ENCODE measurements at regions not wholly inside any gene's neighbourhood (a gene's known extent, or its start where the extent isn't known, plus 50 kb on each side); places are given as distances from the start of the nearest gene placed in this dataset.
"Not testable (repeated sequence)": the region's sequence is repeated elsewhere in the genome, so short reads cannot be mapped to it uniquely, and the experiment has no call there.

DNA sequence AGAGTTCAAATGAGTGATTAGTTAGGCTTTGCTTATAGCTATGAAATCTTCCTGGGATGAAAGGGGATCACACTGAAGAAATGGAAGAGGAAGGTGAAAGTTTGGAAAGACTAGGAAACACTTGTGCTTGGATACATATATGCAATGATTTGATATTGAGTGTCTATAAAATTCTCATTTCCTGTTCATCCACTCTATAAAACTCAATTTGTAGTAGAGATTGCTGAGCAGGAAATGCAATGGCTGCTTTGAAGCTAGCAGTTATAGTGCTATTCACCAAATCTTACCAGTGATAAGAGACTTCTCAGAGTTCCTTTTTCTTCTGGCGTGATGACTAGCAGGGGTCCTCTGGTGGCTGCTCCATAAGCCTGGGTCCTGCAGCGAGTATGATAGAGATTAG is 128.1 kb upstream of the HPF1 start:
- no peak for DNase-seq

DNA sequence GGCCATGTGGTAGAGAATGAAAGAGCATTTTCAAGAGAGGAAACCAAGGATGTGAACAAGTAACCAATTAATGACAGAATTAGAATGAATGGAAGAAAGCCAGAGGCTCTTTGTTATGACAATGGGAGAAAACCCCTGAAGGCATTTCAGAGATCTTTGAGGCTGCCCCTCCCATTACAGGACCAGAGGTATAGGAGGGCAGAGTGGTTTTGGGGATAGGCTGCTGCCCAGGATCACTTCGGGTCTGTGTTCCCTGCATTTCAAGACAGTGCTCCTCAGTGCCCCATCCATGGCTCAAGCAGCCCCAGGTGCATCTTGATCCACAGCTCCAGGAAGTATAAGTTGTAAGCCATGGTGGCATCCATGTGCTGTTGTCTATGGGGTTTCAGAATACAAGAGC is 124.0 kb upstream of the HPF1 start:
- no peak for DNase-seq

DNA sequence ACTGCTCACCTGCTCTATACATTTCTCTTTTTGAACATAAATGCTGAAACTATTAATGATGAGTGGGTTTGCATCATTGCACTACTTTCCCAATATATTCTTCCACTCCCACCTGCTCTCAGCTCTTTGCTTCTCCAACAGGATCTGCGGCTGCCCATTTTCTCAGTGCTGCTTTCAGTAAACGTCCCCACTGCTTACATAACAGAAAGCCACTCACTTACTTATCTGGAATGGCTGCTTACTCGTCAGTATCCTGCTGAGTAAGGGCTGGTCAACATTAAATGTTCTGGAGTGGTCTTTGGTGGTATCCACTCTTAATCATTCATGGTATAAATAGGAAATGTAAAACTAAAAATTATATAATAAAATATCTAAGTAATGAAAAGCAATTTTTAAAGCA is 112.8 kb upstream of the HPF1 start:
- no peak for DNase-seq

DNA sequence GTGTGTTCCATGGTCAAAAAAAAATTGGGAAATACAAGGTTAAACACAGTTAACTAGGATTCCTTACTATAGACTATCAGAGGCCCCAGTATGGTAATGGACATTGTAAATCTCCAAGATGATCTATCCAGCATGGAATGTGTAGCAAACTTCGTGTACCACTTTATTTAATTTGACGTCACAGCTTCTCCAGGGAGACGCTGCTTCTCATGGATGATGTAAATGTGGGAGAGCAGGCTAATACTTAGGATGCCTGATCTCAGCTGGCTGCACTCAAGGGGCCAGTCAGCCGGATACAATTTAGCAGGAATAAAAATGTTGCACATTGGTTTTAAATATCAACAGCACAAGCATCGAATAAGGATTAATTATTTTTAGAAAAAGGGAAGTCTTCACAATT is 111.7 kb upstream of the HPF1 start:
- no peak for DNase-seq

DNA sequence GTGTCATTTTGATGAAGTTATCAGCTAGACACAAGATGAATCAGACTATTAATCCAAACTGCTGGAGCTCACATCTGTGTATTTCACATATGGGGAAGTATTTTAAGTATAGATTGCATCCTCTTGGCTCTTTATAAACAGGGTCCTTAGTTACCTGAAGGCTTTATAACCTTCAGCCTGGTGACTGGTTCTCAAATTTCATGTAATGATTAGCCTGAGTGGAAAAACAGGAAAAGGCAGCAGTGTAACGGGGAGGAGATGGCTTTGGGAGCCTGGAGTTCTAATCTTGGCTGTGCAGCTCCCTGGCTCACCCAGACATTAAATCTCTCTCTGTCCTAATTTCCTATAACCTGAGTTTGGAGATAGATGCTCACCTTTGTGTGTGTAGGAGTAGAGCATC is 103.8 kb upstream of the HPF1 start:
- no peak for DNase-seq

DNA sequence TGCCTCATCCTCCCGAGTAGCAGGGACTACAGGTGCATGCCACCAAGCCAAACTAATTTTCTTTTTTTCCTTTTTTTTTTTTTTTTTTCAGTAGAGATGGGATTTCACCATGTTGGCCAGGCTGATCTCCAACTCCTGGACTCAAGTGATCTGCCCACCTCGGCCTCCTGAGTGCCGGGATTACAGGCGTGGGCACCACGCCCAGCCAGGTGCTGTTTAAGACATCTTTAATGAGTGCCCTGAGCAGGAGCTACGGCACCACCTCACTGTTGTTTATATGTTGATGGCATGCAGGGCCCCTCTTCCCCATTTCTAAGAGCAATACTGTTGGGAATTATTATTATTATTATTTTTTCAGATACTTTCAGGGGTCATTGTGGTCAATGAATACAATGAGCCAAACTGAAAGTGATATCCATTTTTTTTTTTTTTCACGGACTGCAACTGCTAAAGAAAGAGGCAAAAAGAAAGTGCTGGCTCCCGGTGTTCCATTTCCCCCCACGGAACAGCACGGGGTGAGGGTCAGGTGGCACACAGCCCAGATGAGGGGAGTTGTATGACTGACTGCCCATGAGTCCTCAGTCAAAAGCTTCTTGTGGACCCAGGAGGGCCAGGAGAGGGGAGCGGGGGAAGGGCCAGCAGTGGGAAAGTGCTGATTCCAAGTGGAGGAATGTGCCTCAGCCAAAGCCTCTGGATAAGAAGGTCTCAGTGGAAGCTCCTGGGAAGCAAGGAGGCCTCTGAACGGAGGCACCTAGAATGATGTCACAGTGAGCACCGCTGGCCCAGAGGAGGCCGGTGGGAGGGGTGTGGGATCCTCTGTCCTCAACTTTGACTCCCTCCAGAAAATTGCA is 101.8 kb upstream of the HPF1 start:
- DNase-seq: no peak

DNA sequence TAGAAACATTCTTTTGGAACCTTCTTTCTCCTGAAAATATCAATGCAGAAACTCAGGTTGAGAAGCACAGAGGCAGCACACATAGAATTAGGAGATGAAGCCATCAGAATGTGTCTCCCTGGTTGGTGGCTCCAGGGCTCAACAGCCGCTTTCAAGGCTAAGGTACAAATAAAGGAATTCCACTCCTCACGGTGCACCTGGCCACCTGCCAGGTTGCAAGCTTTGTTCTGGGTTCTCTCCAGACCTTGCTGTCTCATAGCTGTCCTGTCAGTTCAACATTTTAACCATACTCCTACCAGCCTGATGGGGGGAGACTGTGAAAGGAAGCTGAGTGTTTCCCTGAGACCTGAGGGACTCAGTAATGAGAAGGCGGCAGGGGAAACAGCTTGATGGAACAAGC is 96.3 kb upstream of the HPF1 start:
- no peak for DNase-seq

DNA sequence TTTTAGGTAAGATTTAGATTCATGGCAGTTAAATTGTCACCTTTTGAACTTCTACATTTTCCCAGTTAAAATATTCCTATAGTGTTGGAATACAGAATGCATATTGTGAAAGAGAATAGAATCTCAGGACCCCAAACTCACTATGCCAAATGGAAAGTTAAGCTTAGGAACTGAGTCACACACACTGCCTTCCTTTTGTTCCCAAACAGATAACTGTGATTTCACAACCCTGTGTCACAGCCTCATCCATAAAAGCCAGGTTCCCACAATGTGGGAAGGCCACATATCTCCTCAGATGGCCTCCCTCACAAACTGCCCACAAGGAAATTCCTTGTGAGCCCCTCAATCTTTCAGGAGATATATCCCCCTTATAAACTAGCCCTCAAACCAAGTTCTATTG is 94.7 kb upstream of the HPF1 start:
- DNase-seq: no peak

DNA sequence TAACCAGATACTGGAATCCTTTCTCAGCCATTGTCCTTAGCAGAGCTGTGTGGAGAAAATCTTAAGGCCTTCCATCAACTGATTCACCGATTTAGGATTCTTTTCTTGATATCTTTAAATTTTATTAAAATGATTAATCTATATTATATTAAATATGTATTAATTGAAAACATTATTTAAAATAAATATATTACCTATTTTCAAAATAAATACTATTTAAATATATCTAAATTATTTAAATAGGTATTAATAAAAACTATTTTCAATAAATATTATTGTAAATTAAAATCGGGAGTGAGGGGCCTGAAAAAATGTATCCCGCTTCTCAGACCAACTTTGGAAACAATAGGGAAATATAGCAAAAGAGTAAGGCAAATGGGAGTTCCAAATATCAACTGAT is 94.0 kb upstream of the HPF1 start:
- DNase-seq: no peak

DNA sequence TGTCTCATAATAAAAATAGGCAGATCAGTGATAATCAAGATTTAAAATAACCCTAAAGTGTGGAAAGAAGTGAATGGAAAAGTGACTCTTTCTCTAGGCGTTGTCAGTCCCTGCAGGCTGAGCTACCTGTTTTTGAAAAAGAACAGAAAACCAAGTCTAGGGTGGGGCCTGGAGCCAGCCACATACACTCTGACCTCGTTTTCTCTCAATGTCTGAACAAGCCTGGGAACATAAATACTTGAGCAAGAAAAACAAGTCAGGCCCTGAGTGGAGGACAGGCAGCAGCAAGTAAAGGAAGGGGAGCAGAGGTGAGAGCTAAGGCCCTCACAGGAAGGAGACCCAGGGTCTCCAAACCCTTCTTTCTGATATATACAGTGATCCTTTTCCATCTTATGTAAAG is 91.7 kb upstream of the HPF1 start:
- DNase-seq: no peak

DNA sequence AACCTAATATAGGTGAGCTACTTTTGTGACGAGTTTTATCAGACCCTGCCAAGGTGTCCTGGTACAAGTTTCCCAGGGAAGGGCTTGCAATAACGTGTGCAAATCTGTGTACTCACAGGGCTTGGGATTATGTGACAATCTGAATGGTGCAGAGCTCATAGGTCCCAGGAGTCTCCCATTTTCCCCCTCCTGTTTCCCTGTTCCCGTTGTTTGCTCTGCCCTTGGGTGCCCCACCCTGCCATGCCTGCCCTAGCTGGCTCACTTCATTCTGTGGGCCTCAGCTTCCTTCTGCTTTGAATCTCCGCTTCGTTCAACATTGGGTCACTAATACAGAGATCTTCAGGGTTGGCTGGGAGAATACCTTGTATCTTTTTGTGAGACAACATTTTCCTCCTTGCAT is 90.3 kb upstream of the HPF1 start:
- DNase-seq: no peak

DNA sequence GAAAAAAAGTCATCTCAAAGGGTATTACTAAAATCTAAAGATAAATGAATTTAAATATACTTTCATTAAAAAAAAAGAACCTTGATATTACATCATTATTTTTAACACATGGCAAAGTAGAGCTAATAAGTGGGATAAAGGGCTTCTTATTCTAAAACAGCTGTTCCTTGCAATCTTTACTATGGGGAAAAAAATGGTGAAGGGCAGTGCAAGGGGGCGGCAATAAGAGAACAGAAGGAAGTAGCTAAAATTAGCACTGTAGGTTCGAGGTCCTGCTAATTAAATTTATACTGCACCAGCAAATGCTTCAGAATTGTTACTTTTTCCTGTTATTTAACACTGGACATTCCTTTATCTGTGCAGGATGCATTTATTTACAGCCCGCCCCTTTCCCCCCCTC is 89.4 kb upstream of the HPF1 start:
- no peak for DNase-seq

DNA sequence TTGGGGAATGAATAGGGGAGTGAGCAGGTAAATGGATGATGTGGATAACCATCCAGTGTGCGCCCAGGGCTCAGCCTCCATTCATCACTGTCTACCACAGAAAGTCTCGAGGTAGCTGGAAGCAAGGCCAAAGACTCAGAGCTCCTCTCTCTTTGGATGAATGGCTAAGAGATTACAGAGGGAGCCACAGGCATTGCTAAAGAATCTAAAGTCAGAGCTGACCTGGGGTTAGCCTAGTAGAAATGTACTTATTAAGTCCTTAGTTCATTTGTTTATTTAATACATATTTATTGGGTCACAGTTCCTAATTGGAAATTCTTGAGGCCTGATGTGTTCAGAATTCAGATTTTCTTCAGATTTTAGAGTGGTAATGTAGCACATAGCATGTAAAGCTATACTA is 88.7 kb upstream of the HPF1 start:
- no peak for DNase-seq

DNA sequence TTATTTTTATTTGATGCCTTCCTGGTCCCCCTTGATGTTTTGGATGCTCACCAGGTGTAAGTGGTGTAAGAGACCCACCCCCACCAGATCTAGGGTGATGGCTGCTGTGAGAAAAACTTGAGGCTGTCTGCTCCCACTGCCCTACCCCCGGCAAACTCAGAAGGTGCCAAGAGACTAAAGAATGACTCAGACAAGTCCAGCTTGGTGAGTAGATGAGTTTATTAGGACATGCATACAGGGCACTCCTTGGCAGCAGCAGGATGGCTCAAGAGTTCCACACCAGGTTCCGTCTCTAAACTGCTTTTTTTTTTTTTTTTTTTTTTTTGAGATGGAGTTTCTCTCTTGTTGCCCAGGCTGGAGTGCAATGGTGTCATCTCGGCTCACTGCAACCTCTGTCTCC is 84.0 kb upstream of the HPF1 start:
- no peak for DNase-seq

DNA sequence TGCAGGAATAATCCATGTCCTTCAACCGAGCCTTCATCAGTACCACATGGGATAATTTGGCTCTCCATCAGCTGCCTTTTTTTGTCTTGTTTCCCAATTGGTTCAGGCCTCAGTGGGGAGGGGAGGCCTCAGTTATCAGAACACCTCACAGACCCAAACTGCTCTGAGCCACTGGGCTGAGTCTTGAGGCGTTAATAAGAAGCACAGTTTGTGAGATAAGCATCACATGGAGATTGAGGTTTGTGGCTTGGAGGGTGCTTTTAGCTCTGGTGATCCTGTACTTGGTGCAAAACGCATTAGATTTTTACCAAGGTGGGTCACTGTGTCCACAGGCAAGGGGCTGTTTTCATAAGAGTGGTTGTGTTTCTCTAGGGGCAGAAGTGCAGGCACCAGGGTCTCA is 82.8 kb upstream of the HPF1 start:
- DNase-seq: no peak

DNA sequence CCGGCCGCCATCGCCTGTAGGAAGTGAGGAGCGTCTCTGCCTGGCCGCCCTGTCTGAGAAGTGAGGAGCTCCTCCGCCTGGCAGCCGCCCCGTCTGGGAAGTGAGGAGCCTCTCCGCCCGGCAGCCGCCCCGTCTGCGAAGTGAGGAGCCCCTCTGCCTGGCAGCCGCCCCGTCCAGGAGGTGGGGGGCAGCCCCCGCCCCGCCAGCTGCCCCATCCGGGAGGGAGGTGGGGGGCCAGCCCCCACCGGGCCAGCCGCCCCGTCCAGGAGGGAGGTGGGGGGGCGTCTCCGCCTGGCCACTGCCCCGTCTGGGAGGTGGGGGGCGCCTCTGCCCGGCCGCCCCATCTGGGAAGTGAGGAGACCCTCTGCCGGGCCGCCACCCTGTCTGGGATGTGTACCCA is 70.6 kb upstream of the HPF1 start:
- DNase-seq: not testable (repeated sequence)

DNA sequence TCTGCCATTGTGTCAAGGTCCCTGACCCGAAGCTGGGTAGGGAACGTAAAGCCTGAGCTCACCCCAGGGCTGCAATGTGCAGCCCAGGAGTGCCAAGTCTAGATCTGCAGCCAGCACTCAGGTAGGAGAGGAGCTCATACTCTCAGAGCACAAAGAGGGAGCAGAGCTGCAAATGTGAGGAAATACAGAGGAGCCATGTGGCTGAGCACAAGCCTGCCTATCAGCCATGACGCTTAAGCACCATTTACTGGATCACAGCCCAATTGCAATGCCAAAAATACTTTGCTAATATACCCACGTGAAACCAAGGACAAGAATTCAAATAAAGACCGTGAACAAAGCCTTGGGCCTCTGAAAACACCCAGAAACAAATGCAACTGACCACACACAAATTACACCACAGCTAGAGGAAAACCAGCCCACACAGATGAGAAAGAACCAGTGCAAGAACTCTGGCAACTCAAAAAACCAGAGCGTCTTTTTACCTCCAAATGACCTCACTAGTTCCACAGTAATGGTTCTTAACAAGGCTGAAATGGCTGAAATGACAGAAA is 69.0 kb upstream of the HPF1 start:
- no peak for DNase-seq

DNA sequence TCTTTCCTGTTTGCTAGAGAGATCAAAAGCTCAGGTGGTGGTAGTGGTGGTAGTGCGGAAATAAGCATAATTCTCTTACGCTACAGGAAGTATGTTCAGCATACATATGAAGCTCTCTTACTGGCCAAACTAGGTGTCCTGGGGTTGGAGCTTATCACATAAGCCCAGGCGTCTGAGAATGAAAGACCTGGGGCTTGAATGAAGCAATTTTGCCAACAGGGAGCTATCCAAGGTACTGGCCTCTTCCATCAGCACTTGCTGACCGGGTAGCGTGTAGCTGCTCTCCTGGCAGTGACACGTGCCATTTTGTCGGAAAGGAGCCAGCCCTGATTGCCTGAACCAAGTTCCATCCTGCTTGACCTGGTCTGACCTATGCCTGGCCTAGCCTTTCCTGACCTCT is 65.9 kb upstream of the HPF1 start:
- no peak for DNase-seq

DNA sequence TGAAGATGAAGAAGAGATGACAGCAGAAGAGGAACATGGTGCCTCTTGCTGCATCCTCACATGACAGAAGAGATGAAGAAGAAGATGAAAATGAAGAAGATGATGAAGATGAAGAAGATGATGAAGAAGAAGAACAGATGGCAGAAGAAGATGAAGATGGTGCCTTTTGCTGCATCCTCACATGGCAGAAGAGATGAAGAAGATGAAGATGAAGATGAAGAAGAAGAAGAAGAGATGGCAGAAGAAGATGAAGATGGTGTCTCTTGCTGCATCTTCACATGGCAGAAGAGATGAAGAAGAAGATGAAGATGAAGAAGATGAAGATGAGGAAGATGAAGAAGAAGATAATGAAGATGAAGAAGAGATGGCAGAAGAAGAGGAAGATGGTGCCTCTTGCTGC is 63.7 kb upstream of the HPF1 start:
- no peak for DNase-seq

DNA sequence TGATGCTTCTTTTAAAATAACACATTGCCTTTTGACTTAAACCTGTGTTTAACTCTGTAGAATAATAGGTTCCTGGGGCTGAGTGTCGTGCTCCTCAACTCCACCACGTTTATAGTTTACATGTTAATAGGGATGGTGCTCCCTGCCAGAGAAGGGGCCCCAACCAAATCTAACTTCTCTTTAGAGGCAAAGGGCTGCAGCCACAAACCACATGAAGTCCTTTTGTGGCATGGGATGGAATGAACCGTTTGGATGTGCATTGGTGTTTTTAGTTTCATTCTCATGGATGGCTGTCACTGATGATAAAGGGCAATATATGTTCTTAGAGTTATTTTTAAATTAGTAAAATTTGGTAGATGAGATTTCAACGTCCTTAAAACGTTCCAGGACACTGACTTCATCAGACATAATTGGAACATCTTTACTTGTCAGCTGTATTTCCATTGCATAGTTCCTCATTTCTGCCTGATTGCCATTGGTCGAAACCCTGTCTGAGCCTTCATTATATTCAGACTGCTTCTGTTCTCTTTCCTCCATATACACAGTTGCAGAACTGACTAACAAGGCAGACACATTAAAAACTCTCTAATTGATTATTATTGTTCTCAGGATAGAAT is 60.4 kb upstream of the HPF1 start:
- DNase-seq: no peak

DNA sequence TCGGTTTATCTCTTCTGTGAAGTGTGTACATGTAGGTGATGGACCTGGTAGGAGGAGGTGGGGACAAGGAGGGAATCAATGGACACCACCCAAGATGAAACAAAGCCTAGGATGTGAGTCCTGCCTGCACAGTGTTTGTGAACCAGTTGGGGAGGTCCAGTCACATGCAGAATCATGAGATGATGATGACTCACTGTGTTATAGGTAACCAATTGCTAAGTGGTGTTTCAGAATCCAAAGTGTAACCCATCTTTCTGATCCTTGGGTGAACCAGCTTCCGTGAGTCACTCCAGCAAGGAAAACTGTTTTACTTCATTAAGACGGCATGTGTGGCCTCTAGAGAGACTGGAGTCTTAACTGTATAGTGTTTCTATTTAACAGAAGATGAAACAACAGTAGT is 57.9 kb upstream of the HPF1 start:
- DNase-seq: no peak

DNA sequence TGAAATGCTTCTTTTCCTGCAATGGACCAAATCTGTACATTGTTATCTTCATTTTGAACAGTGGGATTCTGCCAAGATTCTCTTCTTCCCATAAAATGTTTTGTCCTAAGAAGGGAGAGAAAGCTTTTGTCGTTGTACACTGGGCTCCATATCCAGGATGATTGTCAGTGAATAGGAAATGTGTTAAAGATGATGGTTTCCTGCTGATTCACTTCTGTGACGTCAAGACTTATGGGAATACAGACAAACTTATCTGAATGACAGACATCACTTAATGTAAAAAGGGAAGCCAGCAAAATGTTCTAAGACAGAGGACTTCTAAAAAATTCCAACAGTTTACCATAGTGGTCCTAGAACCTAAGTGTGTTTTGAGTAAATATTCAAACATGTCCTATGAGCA is 53.7 kb upstream of the HPF1 start:
- no peak for DNase-seq

DNA sequence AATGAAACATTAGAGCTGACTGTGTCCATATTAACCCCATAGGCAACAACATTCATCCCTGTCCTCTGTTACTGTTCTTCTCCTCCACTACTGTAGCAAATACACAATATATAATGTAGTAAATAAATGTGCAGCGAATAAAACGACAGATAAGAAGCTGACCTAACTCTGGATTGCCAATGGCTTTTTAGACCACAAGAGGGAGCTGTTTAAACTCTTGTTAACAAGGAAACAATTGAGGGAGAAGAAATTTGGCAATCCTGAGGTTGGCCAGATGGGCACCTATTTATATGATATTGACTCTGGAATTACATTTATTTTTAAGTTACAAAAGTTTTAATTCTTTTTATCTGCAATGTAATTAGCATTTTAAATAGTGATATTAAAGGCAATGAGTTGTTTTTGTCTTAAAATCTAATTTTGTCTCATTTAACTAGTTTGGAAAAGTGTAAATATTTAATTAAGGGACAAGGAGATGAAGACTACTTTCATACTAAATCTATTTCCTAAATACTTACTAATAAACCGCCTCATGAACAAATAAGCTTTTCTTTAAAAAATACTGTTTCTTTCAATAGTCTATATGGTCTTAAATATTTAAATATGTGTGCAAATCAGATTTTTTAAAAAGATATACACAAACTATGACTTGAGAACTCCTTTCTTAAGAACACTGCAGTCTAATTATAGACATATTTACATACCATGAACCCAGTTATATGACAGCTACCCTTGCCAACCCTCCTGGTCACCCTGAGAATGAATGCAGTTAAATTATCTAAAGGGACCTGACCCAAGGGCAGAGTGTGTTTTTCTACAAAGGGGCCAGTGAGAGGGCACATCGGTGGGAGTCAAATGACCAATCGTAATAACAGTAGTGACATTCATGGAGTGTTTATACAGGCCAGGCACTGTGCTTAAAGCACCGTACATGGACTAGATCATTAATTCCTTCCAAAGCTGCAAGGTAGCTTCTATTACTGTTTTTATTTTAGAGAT is 52.9 kb upstream of the HPF1 start:
- DNase-seq: peak; percentile 11

Data from NCI-H2107 (cell line).